ENCODE measurements at regions not wholly inside any gene's neighbourhood (a gene's known extent, or its start where the extent isn't known, plus 50 kb on each side); places are given as distances from the start of the nearest gene placed in this dataset.
"Not testable (repeated sequence)": the region's sequence is repeated elsewhere in the genome, so short reads cannot be mapped to it uniquely, and the experiment has no call there.

DNA sequence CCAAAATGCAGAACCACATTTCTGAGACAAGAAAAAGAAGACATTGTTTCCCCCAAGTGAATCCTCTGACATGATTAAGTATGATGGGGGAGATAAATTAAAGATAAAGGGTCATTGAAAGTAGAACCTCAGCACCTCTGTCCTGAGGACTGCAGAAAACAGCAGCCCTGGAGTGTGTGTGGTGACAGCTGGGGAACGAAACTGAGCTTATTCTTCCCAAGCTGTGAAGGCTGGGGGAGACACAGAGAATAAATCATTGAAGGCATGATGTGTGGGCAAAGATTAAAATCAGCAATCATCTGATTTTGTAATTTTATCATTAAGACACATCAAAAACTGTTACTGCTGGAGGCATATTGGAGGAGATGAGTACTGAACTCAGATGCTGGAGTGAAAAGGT lies 67.5 kb upstream of the GPR6 start:
- ATAC-seq: no peak
- Mint-ChIP-seq H3K9me3 (no peaks in the 10 kb centered on the region), H3K36me3 (no peaks in the 10 kb centered on the region), H3K27ac (no peak overlapping the region)
- no peak for DNase-seq (ENCODE audit: low spot score in 2 of 2)

DNA sequence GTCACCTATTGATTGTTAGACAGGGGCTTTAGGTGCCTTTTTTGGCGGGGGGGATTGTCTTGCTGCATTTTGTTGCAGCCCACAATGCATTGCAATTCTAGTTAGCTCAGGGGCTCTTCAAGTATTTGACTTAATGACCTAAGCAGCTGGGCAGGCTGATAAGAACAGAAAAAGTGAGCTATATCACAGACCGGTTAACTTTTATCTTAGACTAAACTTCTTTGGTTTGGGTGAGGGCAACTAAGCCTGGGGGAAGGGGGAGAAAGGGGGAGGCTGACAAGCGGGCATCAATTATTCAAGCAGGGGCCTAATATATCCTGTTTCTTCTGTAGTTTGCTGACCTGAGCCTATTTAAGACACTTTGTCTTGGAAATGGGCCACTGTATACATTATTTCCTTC lies 66.0 kb upstream of the GPR6 start:
- ATAC-seq: no peak
- Mint-ChIP-seq H3K36me3 (no peaks in the 10 kb centered on the region), H3K9me3 (no peaks in the 10 kb centered on the region), H3K27ac (no peak overlapping the region)
- DNase-seq (ENCODE audit: low spot score in 2 of 2): no peak

DNA sequence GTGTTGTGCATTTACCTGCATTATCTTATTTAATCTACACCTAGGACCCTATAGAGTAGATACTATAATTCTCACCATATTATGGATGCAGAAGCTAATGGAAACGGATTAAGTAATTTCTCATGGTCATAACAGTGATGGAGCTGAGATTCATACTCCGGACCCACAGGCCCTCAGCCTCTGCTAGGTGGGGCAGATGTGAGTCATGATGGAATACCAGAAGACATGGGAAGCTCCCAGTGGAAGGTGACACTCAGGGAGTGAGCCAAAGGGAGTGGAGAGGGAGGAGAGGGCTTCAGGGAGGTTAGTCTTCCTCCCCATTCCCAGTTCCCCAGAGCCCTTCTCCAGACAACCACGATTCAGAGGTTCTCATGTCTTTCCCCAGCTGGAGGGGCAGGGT lies 65.2 kb upstream of the GPR6 start:
- Mint-ChIP-seq H3K9me3 (no peaks in the 10 kb centered on the region), H3K27ac (no peak overlapping the region), H3K36me3 (no peaks in the 10 kb centered on the region)
- no peak for DNase-seq (ENCODE audit: low spot score in 2 of 2)
- ATAC-seq: no peak

DNA sequence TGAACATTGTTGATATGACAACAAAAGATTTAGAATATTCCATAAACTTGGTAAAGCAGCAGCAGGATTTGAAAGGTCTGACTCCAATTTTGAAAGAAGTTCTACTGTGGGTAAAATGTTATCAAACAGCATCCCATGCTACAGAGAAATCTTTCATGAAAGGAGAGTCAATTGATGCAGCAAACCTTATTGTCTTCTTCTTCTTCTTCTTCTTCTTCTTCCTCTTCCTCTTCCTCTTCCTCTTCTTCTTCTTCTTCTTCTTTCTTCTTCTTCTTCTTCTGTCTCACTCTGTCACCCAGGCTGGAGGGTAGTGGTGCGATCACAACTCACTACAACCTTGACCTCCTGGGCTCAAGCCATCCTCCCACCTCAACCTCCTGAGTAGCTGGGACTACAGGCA lies 62.4 kb upstream of the GPR6 start:
- DNase-seq (ENCODE audit: low spot score in 2 of 2); H3K9me3 Mint-ChIP-seq; H3K27ac Mint-ChIP-seq; H3K36me3 Mint-ChIP-seq; ATAC-seq: not testable (repeated sequence)

DNA sequence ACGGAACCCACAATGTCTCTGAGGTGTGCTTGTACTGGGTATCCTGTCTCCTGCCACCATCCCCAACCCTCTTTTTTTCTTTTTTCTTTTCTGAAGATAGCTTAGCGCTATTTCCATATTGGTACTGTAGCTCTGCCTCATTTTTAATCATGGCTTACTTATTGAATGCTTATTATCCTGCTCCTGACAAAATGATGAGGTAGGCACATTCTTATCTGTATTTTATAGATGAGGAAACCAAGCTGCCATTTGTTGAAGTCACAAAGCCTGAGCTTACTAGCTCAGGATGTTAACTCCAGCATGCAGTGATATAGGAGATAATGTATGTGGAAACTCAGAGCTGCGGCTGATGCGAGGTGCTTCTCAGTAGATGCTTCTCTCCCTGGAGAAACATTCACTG lies 61.4 kb upstream of the GPR6 start:
- no peak for DNase-seq (ENCODE audit: low spot score in 2 of 2)
- Mint-ChIP-seq H3K27ac (no peak overlapping the region), H3K9me3 (no peaks in the 10 kb centered on the region), H3K36me3 (no peaks in the 10 kb centered on the region)
- ATAC-seq: no peak

DNA sequence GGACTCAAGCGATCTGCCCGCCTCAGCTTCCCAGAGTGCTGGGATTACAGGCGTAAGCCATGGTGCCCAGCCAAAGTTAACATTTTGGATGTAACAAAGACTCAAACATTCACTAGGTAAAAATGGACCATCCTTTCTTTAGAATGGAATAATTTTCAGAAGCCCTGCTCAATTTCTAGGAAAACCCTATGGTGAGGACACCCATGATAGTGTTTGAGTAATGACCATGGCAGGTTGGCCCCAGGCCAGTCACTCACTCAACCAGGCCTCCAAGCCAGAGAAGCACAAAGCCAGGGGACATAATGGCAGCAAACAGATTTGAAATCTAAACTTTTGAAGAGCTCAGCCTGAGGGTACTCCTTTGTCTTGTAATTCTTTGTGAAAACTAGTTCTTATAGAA lies 59.9 kb upstream of the GPR6 start:
- DNase-seq (ENCODE audit: low spot score in 2 of 2) (no peak), ATAC-seq (no peak)
- Mint-ChIP-seq H3K36me3 (no peaks in the 10 kb centered on the region), H3K9me3 (no peaks in the 10 kb centered on the region), H3K27ac (no peak overlapping the region)

DNA sequence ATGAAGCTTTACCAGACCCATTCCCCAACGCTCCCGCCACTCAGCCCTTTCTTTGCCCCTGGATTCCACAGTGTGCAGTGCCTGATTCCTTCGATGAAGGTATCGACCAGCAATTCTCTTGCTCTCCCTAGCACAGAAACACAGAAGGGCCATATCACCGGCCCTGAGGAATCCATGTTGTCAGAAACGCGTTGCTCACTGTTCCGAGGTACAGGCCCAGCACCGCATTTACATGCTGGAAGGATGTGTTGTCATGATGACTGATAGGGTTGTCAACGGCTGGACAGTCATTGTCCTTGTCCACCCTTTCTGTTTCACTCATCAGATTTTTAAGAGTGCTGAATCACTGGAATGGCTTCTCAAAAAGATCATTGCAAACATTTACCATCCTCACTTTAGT lies 57.2 kb upstream of the GPR6 start:
- ATAC-seq (no peak), DNase-seq (ENCODE audit: low spot score in 2 of 2) (no peak)
- H3K27ac Mint-ChIP-seq: no peak overlapping the region
- H3K9me3 Mint-ChIP-seq: no peaks in the 10 kb centered on the region
- H3K36me3 Mint-ChIP-seq: no peaks in the 10 kb centered on the region

DNA sequence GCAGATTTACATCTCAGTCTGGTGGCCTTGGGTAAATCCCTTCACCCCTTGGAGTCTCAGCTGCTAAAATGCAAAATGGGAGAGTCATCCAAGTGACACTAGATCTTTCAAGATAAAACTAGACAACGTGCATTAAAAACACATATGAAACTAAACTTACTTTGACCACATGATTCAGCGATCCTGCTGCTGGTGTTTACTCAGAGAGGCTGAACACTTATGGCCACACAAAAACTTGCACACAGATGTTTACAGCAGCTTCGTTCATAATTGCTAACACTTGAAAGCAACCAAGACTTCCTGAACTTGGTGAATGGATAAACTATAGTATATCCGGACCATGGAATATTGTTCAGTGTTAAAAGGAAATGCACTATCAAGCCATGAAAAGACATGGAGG lies 55.3 kb upstream of the GPR6 start:
- ATAC-seq (no peak), DNase-seq (ENCODE audit: low spot score in 2 of 2) (no peak)
- no peak overlapping the region for H3K27ac Mint-ChIP-seq
- H3K9me3 Mint-ChIP-seq: no peaks in the 10 kb centered on the region
- H3K36me3 Mint-ChIP-seq: no peaks in the 10 kb centered on the region

DNA sequence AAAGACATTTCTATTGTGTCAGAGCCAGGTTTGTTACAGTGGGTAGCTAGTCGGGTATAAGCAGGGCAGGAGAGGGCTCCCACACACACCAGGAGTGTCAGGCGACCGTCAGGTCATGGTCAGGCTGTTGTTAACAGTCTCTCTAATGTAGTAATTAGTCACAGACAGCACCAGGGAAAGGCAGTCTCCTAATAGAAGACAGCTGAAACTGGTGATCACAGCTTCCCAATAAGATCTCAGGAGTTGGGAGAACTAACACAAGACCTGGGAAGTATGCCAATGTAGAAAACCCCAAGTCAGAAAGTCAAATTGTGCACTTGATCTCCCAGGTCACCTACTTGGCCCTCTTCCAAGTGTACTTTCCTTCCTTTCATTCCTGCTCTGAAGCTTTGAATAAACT lies 53.0 kb upstream of the GPR6 start:
- no peaks in the 10 kb centered on the region for H3K9me3 Mint-ChIP-seq
- H3K36me3 Mint-ChIP-seq: no peaks in the 10 kb centered on the region
- ATAC-seq: no peak
- no peak for DNase-seq (ENCODE audit: low spot score in 2 of 2)
- H3K27ac Mint-ChIP-seq: peak overlapping the region in 1 of 2 donors; percentile 42

DNA sequence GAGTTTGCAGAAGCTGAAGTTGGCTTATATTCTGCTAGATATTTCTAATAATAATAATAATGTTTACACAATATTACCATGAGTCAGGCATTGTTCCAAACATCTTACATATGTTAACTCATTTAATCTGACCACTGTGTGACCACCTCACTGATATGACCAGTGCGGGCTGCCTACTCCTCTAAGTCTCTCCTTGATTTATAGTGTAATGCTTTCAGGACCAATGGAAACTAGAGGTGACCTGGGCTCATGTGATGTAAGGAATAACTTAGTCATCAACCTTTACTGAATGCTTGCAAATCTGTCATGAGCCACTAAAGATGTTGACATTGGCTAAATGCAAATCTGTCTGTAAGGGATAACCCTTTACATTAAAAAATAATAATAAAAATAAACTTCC lies 51.1 kb upstream of the GPR6 start:
- peak in 1 of 2 donors; percentile 43 for ATAC-seq
- H3K36me3 Mint-ChIP-seq: no peaks in the 10 kb centered on the region
- H3K27ac Mint-ChIP-seq: no peak overlapping the region

More for the DNA sequence above, 51.1 kb upstream of the GPR6 start:
- DNase-seq (ENCODE audit: low spot score in 2 of 2): no peak
- peaks cover 0 to 6% of the 10 kb centered on the region in 2 donors for H3K9me3 Mint-ChIP-seq
